Glutamatergic neuron (in vitro differentiated cells): ENCODE measurements at regions not wholly inside any gene's neighbourhood (a gene's known extent, or its start where the extent isn't known, plus 50 kb on each side); places are given as distances from the start of the nearest gene placed in this dataset.

ENCODE experiments used
- DNase-seq: peaks from one replicate; pipeline ENCODE4 v3.0.0; 2022
- H3K27ac Mint-ChIP-seq: one replicate; pipeline ENCODE4 v1.8.0; 2020; ENCODE audit warnings: mild to moderate bottlenecking, mixed read lengths, inconsistent platforms; ENCODE audit not compliant: unreplicated experiment
- H3K27me3 Mint-ChIP-seq: one replicate; pipeline ENCODE4 v1.8.0; 2020; ENCODE audit warnings: mild to moderate bottlenecking, moderate library complexity, mixed read lengths, inconsistent platforms; ENCODE audit not compliant: unreplicated experiment
- H3K36me3 Mint-ChIP-seq: one replicate; pipeline ENCODE4 v1.8.0; 2020; ENCODE audit warnings: mild to moderate bottlenecking, mixed read lengths, inconsistent platforms; ENCODE audit not compliant: unreplicated experiment
- H3K4me1 Mint-ChIP-seq: one replicate; pipeline ENCODE4 v1.8.0; 2020; ENCODE audit warnings: mild to moderate bottlenecking, low read depth, mixed read lengths, inconsistent platforms; ENCODE audit not compliant: unreplicated experiment
- H3K4me3 Mint-ChIP-seq: one replicate; pipeline ENCODE4 v1.8.0; 2020; ENCODE audit warnings: mild to moderate bottlenecking, mixed read lengths, inconsistent platforms; ENCODE audit not compliant: unreplicated experiment
- H3K9me3 Mint-ChIP-seq: one replicate; pipeline ENCODE4 v1.8.0; 2020; ENCODE audit warnings: mild to moderate bottlenecking, moderate library complexity, mixed read lengths, inconsistent platforms; ENCODE audit not compliant: unreplicated experiment
- CTCF ChIP-seq: fragments of 200-600 bp; sonication (generic); IDR thresholded peaks from one replicate; pipeline ENCODE4 v1.5.0; 2021; ENCODE audit not compliant: partially characterized antibody, unreplicated experiment

- Mint-ChIP-seq H3K27ac (no peak overlapping the region), H3K4me1 (peaks cover 46% of the 10 kb centered on the region), H3K9me3 (no peaks in the 10 kb centered on the region), H3K36me3 (no peaks in the 10 kb centered on the region), H3K27me3 (peaks cover 2% of the 10 kb centered on the region), H3K4me3 (no peak overlapping the region)
- no peak for DNase-seq
- TF ChIP-seq CTCF: no peak
Observed at GRCh38 chr1:63004868-63005267, 220.9 kb downstream of the ATG4C start.

DNA sequence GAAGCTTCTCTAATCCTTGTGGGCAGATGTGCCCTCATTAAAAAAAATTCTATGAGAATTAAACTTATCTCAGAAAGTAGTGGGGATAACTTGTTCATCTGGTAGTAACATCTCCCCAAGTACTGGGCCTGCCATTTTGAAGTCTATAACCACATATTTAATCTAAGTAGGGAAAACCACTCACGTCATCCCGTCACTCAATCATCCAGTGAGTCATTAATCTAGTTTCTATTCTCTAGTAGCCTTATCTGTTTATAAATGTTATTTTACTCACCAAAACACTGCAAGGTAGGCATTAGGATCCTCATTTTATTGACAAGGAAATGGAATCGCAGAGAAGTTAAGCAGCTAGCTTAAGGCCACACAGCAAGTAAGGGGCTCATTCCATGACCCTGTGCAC lies 221.9 kb downstream of the ATG4C start:
- peaks cover 2% of the 10 kb centered on the region for H3K27me3 Mint-ChIP-seq

DNA sequence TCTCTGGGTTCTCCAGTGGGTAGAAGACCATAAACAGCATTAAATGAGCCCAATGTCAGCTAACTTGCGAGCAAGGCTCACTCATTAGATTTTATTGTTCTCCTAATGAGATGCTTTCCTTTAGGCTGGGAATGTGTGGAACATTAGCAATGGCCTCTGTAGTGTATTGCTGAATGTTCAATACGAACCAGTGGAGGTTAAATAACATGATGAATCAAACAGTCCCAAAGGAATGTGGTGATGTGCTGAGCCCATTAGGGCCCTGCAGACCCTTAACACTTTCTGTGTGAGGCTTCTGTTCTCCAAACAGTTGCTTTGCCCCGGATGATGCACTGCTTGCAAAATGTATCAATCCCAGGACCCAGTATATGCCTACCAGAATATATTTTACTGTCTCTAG lies 225.5 kb downstream of the ATG4C start:
- DNase-seq: no peak
- TF ChIP-seq CTCF: no peak
- Mint-ChIP-seq H3K27ac (peak overlapping the region; percentile 2), H3K9me3 (no peaks in the 10 kb centered on the region), H3K4me1 (peaks cover 27% of the 10 kb centered on the region), H3K36me3 (no peaks in the 10 kb centered on the region), H3K4me3 (no peak overlapping the region), H3K27me3 (peaks cover under 1% of the 10 kb centered on the region)

More for the DNA sequence above, 221.9 kb downstream of the ATG4C start:
- DNase-seq: no peak
- no peaks in the 10 kb centered on the region for H3K9me3 Mint-ChIP-seq
- peaks cover 49% of the 10 kb centered on the region for H3K4me1 Mint-ChIP-seq
- H3K4me3 Mint-ChIP-seq: no peak overlapping the region
- no peak for TF ChIP-seq CTCF
- H3K27ac Mint-ChIP-seq: no peak overlapping the region
- H3K36me3 Mint-ChIP-seq: no peaks in the 10 kb centered on the region

- peaks cover 22% of the 10 kb centered on the region for H3K4me1 Mint-ChIP-seq
- no peak for DNase-seq
Observed at GRCh38 chr1:63010913-63011660, 227.2 kb downstream of the ATG4C start.

More at GRCh38 chr1:63010913-63011660, 227.2 kb downstream of the ATG4C start:
- no peak overlapping the region for H3K27ac Mint-ChIP-seq
- TF ChIP-seq CTCF: no peak
- H3K9me3 Mint-ChIP-seq: no peaks in the 10 kb centered on the region
- no peak overlapping the region for H3K4me3 Mint-ChIP-seq
- H3K27me3 Mint-ChIP-seq: peaks cover 3% of the 10 kb centered on the region
- H3K36me3 Mint-ChIP-seq: no peaks in the 10 kb centered on the region
